Smooth muscle cell (in vitro differentiated cells): ENCODE measurements at regions not wholly inside any gene's neighbourhood (a gene's known extent, or its start where the extent isn't known, plus 50 kb on each side); places are given as distances from the start of the nearest gene placed in this dataset.

ENCODE experiments used
- DNase-seq: peaks from one replicate; lab custom pipeline; 2025; ENCODE audit not compliant: unreplicated experiment; lab: John Stamatoyannopoulos, UW
- H2AFZ ChIP-seq: fragments of 200-600 bp; sonication (generic); 2 replicates; pipeline ENCODE4 v1.6.0; 2016; ENCODE audit warnings: antibody characterized with exemption, low read depth, mild to moderate bottlenecking
- H3F3A ChIP-seq: fragments of 200-600 bp; sonication (generic); 2 replicates; pipeline ENCODE4 v1.6.0; 2017; ENCODE audit warnings: antibody characterized with exemption, low read depth
- H3K27ac ChIP-seq: fragments of 200-600 bp; sonication (generic); 2 replicates; pipeline ENCODE4 v1.5.1; 2016; ENCODE audit warnings: low read depth, mild to moderate bottlenecking
- H3K27me3 ChIP-seq: fragments of 200-600 bp; sonication (generic); 2 replicates; pipeline ENCODE4 v1.6.1; 2016; ENCODE audit warnings: low read depth, mild to moderate bottlenecking
- H3K36me3 ChIP-seq: fragments of 200-600 bp; sonication (generic); 2 replicates; pipeline ENCODE4 v1.5.1; 2016; ENCODE audit warnings: low read depth
- H3K4me1 ChIP-seq: fragments of 200-600 bp; sonication (generic); 2 replicates; pipeline ENCODE4 v1.5.1; 2016; ENCODE audit warnings: low read depth
- H3K4me2 ChIP-seq: fragments of 200-600 bp; sonication (generic); 2 replicates; pipeline ENCODE4 v1.6.0; 2016; ENCODE audit warnings: mild to moderate bottlenecking
- H3K4me3 ChIP-seq: fragments of 200-600 bp; sonication (generic); 2 replicates; pipeline ENCODE4 v1.5.1; 2016; ENCODE audit warnings: mild to moderate bottlenecking
- H3K79me2 ChIP-seq: fragments of 200-600 bp; sonication (generic); 2 replicates; pipeline ENCODE4 v1.6.0; 2016; ENCODE audit warnings: low read depth, mild to moderate bottlenecking
- H3K9ac ChIP-seq: fragments of 200-600 bp; sonication (generic); 2 replicates; pipeline ENCODE4 v1.6.0; 2016; ENCODE audit warnings: low read depth
- H3K9me3 ChIP-seq: fragments of 200-600 bp; sonication (generic); replicated peaks from 2 replicates; pipeline ENCODE4 v1.5.1; 2016; ENCODE audit warnings: low read depth
- H4K20me1 ChIP-seq: fragments of 200-600 bp; sonication (generic); 2 replicates; pipeline ENCODE4 v1.6.0; 2016; ENCODE audit warnings: low read depth
- WGBS: methylation state at CpG from one replicate; pipeline ENCODE4 v1.1.7; 2016; ENCODE audit warnings: low lambda C conversion rate; 5-methylcytosine and 5-hydroxymethylcytosine counted together
- TF ChIP-seq, protein P1 (sequence below): fragments of 200-600 bp; sonication (generic); IDR thresholded peaks from 2 replicates; pipeline ENCODE4 v1.5.1; 2017; ENCODE audit warnings: borderline replicate concordance, mild to moderate bottlenecking, antibody characterized with exemption; ENCODE audit not compliant: insufficient read depth, poor library complexity, severe bottlenecking

- no peak for DNase-seq
- H3K36me3 ChIP-seq, result no peaks in the 10 kb centered on the region
- H3K4me1 ChIP-seq, result no peaks in the 10 kb centered on the region
- H3K9ac ChIP-seq, result no peak overlapping the region
- H3K27me3 ChIP-seq, result no peaks in the 10 kb centered on the region
- no peak overlapping the region for H2AFZ ChIP-seq
- H3K4me2 ChIP-seq, result no peak overlapping the region
- no peaks in the 10 kb centered on the region for H4K20me1 ChIP-seq
- no peaks in the 10 kb centered on the region for H3K79me2 ChIP-seq
- H3F3A ChIP-seq, result no peaks in the 10 kb centered on the region
- H3K4me3 ChIP-seq, result no peak overlapping the region
- no peaks in the 10 kb centered on the region for H3K9me3 ChIP-seq
- TF ChIP-seq, protein P1, sequence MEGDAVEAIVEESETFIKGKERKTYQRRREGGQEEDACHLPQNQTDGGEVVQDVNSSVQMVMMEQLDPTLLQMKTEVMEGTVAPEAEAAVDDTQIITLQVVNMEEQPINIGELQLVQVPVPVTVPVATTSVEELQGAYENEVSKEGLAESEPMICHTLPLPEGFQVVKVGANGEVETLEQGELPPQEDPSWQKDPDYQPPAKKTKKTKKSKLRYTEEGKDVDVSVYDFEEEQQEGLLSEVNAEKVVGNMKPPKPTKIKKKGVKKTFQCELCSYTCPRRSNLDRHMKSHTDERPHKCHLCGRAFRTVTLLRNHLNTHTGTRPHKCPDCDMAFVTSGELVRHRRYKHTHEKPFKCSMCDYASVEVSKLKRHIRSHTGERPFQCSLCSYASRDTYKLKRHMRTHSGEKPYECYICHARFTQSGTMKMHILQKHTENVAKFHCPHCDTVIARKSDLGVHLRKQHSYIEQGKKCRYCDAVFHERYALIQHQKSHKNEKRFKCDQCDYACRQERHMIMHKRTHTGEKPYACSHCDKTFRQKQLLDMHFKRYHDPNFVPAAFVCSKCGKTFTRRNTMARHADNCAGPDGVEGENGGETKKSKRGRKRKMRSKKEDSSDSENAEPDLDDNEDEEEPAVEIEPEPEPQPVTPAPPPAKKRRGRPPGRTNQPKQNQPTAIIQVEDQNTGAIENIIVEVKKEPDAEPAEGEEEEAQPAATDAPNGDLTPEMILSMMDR, result no peak
- no peak overlapping the region for H3K27ac ChIP-seq
- 81% methylated on average over 6 of the region's 6 CpGs for WGBS
These were observed 137.2 kb downstream of the MAGEC1 start for GRCh38 chrX:142040906-142041305.

GRCh38 chrX:142036116-142036515, 132.4 kb downstream of the MAGEC1 start:
- no peak overlapping the region for H2AFZ ChIP-seq
- DNase-seq, result no peak
- TF ChIP-seq, protein P1, result no peak
- H3K36me3 ChIP-seq, result no peaks in the 10 kb centered on the region
- H3K9me3 ChIP-seq, result no peaks in the 10 kb centered on the region
- no peaks in the 10 kb centered on the region for H3F3A ChIP-seq
- no peak overlapping the region for H3K4me3 ChIP-seq
- no peaks in the 10 kb centered on the region for H3K4me1 ChIP-seq
- no peak overlapping the region for H3K4me2 ChIP-seq
- no peak overlapping the region for H3K27ac ChIP-seq
- no peaks in the 10 kb centered on the region for H3K79me2 ChIP-seq
- no peak overlapping the region for H3K9ac ChIP-seq
- H4K20me1 ChIP-seq, result no peaks in the 10 kb centered on the region
- no peaks in the 10 kb centered on the region for H3K27me3 ChIP-seq

DNA sequence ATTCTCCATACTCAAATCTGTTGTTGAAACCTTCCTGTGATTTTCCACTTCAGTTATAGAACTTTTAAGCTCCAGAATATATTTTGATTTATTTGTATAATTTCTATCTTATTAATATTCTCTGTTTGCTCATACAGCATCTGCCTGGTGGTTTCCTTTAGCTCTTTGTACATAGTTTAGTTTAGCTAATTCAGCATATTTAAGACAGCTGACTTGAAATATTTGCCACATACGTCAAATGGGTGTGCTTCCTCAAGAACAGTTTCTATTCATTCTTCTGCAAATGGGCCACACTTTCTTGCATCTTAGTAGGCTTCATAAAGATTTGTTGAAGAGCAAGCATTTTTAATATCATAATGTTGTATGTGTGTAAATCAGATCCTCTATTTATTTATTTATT, 101.8 kb downstream of the MAGEC1 start:
- Histone ChIP-seq H3K9me3 (no peaks in the 10 kb centered on the region), H3K9ac (no peak overlapping the region), H3F3A (no peaks in the 10 kb centered on the region), H3K79me2 (no peaks in the 10 kb centered on the region), H3K36me3 (no peaks in the 10 kb centered on the region), H3K4me1 (no peaks in the 10 kb centered on the region), H3K27me3 (no peaks in the 10 kb centered on the region), H2AFZ (no peak overlapping the region), H3K27ac (no peak overlapping the region), H4K20me1 (no peaks in the 10 kb centered on the region), H3K4me3 (no peak overlapping the region), H3K4me2 (no peak overlapping the region)
- WGBS, result 83% methylated on average over 1 of the region's 1 CpG
- no peak for DNase-seq
- TF ChIP-seq, protein P1, result no peak

GRCh38 chrX:142002471-142002870, 98.8 kb downstream of the MAGEC1 start:
- Histone ChIP-seq H3K79me2 (no peaks in the 10 kb centered on the region), H4K20me1 (no peaks in the 10 kb centered on the region), H3K36me3 (no peaks in the 10 kb centered on the region), H3K9me3 (no peaks in the 10 kb centered on the region), H3K27me3 (no peaks in the 10 kb centered on the region), H3K4me1 (no peaks in the 10 kb centered on the region), H3K4me3 (no peak overlapping the region), H2AFZ (no peak overlapping the region), H3K27ac (no peak overlapping the region), H3K9ac (no peak overlapping the region), H3F3A (no peaks in the 10 kb centered on the region), H3K4me2 (no peak overlapping the region)
- WGBS, result 72% methylated on average over 3 of the region's 3 CpGs
- DNase-seq, result no peak
- TF ChIP-seq, protein P1, result no peak
